H1 (cell line): ENCODE measurements at regions not wholly inside any gene's neighbourhood (a gene's known extent, or its start where the extent isn't known, plus 50 kb on each side); places are given as distances from the start of the nearest gene placed in this dataset.

Experiments
- CTCF ChIA-PET: fragments of 300-600 bp; sonication (Branson Sonifier 250); formaldehyde crosslinking; loops from one replicate; lab custom pipeline; 2021; ENCODE audit not compliant: partially characterized antibody; lab: Charles Lee
- POLR2A ChIA-PET: fragments of 300-600 bp; sonication (Branson Sonifier 250); formaldehyde crosslinking; loops from one replicate; lab custom pipeline; 2021; ENCODE audit warnings: inconsistent platforms; ENCODE audit not compliant: partially characterized antibody; lab: Charles Lee
- DNase-seq, 2 experiments: peaks; one replicate each; pipeline versions ENCODE4 v3.0.0 to v3.0.0-alpha.2; 2010 to 2022; ENCODE audit warnings: low spot score in 2 of 2, low read depth in 1 of 2, mixed read lengths in 1 of 2
- FAIRE-seq: peaks from 2 replicates; lab custom pipeline; 2011; peaks lifted over from hg19 to GRCh38; lab: Jason Lieb, UNC
- H2AFZ ChIP-seq: 2 replicates; pipeline ENCODE4 v1.8.1; 2012; ENCODE audit warnings: low read length, inconsistent platforms
- H2AK5ac ChIP-seq: 2 replicates; pipeline ENCODE4 v1.6.1; 2013; ENCODE audit warnings: low read depth, low read length
- H2BK120ac ChIP-seq: replicated peaks from 2 replicates; pipeline ENCODE3; 2013; ENCODE audit warnings: low read depth, low read length, inconsistent platforms
- H2BK12ac ChIP-seq: 2 replicates; pipeline ENCODE4 v1.6.1; 2013; ENCODE audit warnings: low read depth, low read length
- H2BK15ac ChIP-seq: 2 replicates; pipeline ENCODE4 v1.6.1; 2013; ENCODE audit warnings: low read length
- H2BK20ac ChIP-seq: 2 replicates; pipeline ENCODE4 v1.6.1; 2013; ENCODE audit warnings: low read length
- H2BK5ac ChIP-seq: 2 replicates; pipeline ENCODE4 v1.6.1; 2013; ENCODE audit warnings: low read depth, low read length
- H3K14ac ChIP-seq: 2 replicates; pipeline ENCODE4 v1.6.1; 2013; ENCODE audit warnings: inconsistent platforms; ENCODE audit not compliant: insufficient read length
- H3K18ac ChIP-seq: 2 replicates; pipeline ENCODE4 v1.6.1; 2013; ENCODE audit warnings: low read length; ENCODE audit errors: extremely low read depth
- H3K23ac ChIP-seq: 2 replicates; pipeline ENCODE4 v1.6.1; 2013; ENCODE audit warnings: inconsistent platforms; ENCODE audit not compliant: insufficient read length
- H3K23me2 ChIP-seq: 2 replicates; pipeline ENCODE4 v1.6.1; 2013; ENCODE audit warnings: low read depth, low read length
- H3K27ac ChIP-seq: 2 replicates; pipeline ENCODE4 v1.6.1; 2011; ENCODE audit warnings: low read depth, low read length, inconsistent platforms
- H3K27me3 ChIP-seq, 4 experiments: replicated peaks in 1 of 4; 1 replicate in 1 of 4; 2 replicates in 3 of 4; pipeline versions ENCODE4 v1.6.1 to v1.8.1; 2011 to 2013; ENCODE audit warnings: low read length in 3 of 4, mild to moderate bottlenecking in 3 of 4, inconsistent platforms in 2 of 4, mixed read lengths in 2 of 4, moderate library complexity in 1 of 4; ENCODE audit not compliant: control insufficient read depth in 3 of 4, insufficient read depth in 3 of 4; ENCODE audit errors: extremely low read depth in 1 of 4
- H3K36me3 ChIP-seq, 4 experiments: 2 replicates each; pipeline versions ENCODE4 v1.6.1 to v1.8.1; 2011 to 2013; ENCODE audit warnings: mild to moderate bottlenecking in 4 of 4, low read length in 3 of 4, moderate library complexity in 2 of 4, control low read depth in 1 of 4, inconsistent platforms in 1 of 4; ENCODE audit not compliant: insufficient read depth in 4 of 4, control insufficient read depth in 2 of 4
- H3K4ac ChIP-seq: replicated peaks from 2 replicates; pipeline ENCODE3; 2013; ENCODE audit warnings: low read length, low read depth, mixed read lengths, inconsistent platforms; ENCODE audit not compliant: insufficient read length
- H3K4me1 ChIP-seq, 4 experiments: replicated peaks in 1 of 4; 1 replicate in 1 of 4; 2 replicates in 3 of 4; pipeline versions ENCODE4 v1.6.1 to v1.8.1; 2011 to 2013; ENCODE audit warnings: low read length in 3 of 4, inconsistent platforms in 2 of 4, mixed read lengths in 1 of 4; ENCODE audit not compliant: insufficient read depth in 4 of 4, control insufficient read depth in 3 of 4
- H3K4me2 ChIP-seq, 2 experiments: 2 replicates each; pipeline versions ENCODE4 v1.6.1 to v1.8.1; 2011 to 2013; ENCODE audit warnings: low read depth in 2 of 2, low read length in 2 of 2, control low read depth in 1 of 2, inconsistent platforms in 1 of 2, mild to moderate bottlenecking in 1 of 2; ENCODE audit not compliant: insufficient read depth in 1 of 2
- H3K4me3 ChIP-seq, 4 experiments: fragments of 200-600, 300-600 bp in 1 of 4; sonication (generic), shearing (Covaris generic), sonication (Bioruptor Twin) in 1 of 4; 2 replicates each; pipeline versions ENCODE4 v1.5.1 to v1.8.1; 2011 to 2016; ENCODE audit warnings: low read length in 4 of 4, low read depth in 3 of 4, control low read depth in 2 of 4, inconsistent platforms in 2 of 4, mild to moderate bottlenecking in 2 of 4, mixed read lengths in 1 of 4, moderate library complexity in 1 of 4; ENCODE audit not compliant: insufficient read depth in 2 of 4; ENCODE audit errors: extremely low read depth in 1 of 4
- H3K56ac ChIP-seq: replicated peaks from 2 replicates; pipeline ENCODE3; 2013; ENCODE audit warnings: low read depth, mild to moderate bottlenecking, mixed read lengths, low read length, inconsistent platforms; ENCODE audit not compliant: insufficient read length
- H3K79me1 ChIP-seq: 2 replicates; pipeline ENCODE4 v1.6.1; 2013; ENCODE audit warnings: low read depth, low read length, control low read depth
- H3K79me2 ChIP-seq, 2 experiments: 2 replicates each; pipeline versions ENCODE4 v1.6.1 to v1.8.1; 2012 to 2013; ENCODE audit warnings: low read length in 2 of 2, mild to moderate bottlenecking in 2 of 2, inconsistent platforms in 1 of 2; ENCODE audit not compliant: insufficient read depth in 2 of 2, control insufficient read depth in 1 of 2
- H3K9ac ChIP-seq, 4 experiments: replicated peaks in 1 of 4; 1 replicate in 1 of 4; 2 replicates in 3 of 4; pipeline versions ENCODE4 v1.6.1 to v1.8.1; 2011 to 2013; ENCODE audit warnings: low read depth in 3 of 4, low read length in 3 of 4, control low read depth in 2 of 4, mild to moderate bottlenecking in 2 of 4, moderate library complexity in 2 of 4, inconsistent platforms in 1 of 4; ENCODE audit errors: extremely low read depth in 1 of 4
- H3K9me3 ChIP-seq, 2 experiments: 2 replicates each; pipeline versions ENCODE4 v1.6.1 to v1.8.1; 2012 to 2013; ENCODE audit warnings: mild to moderate bottlenecking in 2 of 2, moderate library complexity in 2 of 2, control low read depth in 1 of 2, inconsistent platforms in 1 of 2, low read depth in 1 of 2, low read length in 1 of 2, mixed read lengths in 1 of 2; ENCODE audit not compliant: insufficient read depth in 2 of 2
- H4K20me1 ChIP-seq, 2 experiments: replicated peaks in 1 of 2; 2 replicates each; pipeline versions ENCODE3 to v1.8.1; 2011 to 2013; ENCODE audit warnings: inconsistent platforms in 2 of 2, low read length in 2 of 2, mild to moderate bottlenecking in 1 of 2; ENCODE audit not compliant: insufficient read depth in 2 of 2, control insufficient read depth in 1 of 2
- H4K5ac ChIP-seq: 2 replicates; pipeline ENCODE4 v1.6.1; 2013; ENCODE audit warnings: low read length, low read depth, mixed read lengths, inconsistent platforms; ENCODE audit not compliant: insufficient read length
- H4K8ac ChIP-seq: 2 replicates; pipeline ENCODE4 v1.8.0; 2013; ENCODE audit warnings: mild to moderate bottlenecking, moderate library complexity, low read length, inconsistent platforms; ENCODE audit not compliant: insufficient read depth; ENCODE audit errors: extremely low read depth
- H4K91ac ChIP-seq: replicated peaks from 2 replicates; pipeline ENCODE3; 2013; ENCODE audit warnings: low read length, mixed read lengths, inconsistent platforms; ENCODE audit not compliant: insufficient read length
- CBX5 ChIP-seq: fragments of 300-800, 300-1000 bp; sonication (generic); IDR thresholded peaks from 2 replicates; pipeline ENCODE4 v1.7.1; 2016; ENCODE audit warnings: antibody characterized with exemption, low read length, low read depth
- CTBP2 ChIP-seq: IDR thresholded peaks from 2 replicates; pipeline ENCODE4 v1.7.0; 2011; ENCODE audit warnings: borderline replicate concordance, mild to moderate bottlenecking, moderate library complexity, mixed read lengths, low read length; ENCODE audit not compliant: insufficient read depth, insufficient read length
- KDM5A ChIP-seq: fragments of 200-600 bp; IDR thresholded peaks from 2 replicates; pipeline ENCODE4 v1.7.1; 2012; ENCODE audit warnings: mild to moderate bottlenecking, low read length, inconsistent platforms, mixed read lengths
- SIN3A ChIP-seq, 2 experiments: IDR thresholded peaks in 1 of 2; conservative IDR thresholded peaks in 1 of 2; 2 replicates each; pipeline ENCODE4 v1.6.1; 2011 to 2012; ENCODE audit warnings: low read length in 2 of 2, improper control_type of control experiment in 1 of 2, low read depth in 1 of 2, mild to moderate bottlenecking in 1 of 2
- SP4 ChIP-seq: IDR thresholded peaks from 2 replicates; pipeline ENCODE4 v1.6.1; 2012; ENCODE audit warnings: low read length, inconsistent platforms
- SRF ChIP-seq: IDR thresholded peaks from 2 replicates; pipeline ENCODE4 v1.6.1; 2011; ENCODE audit warnings: mild to moderate bottlenecking, low read depth, low read length, moderate library complexity
- TAF1 ChIP-seq: IDR thresholded peaks from 2 replicates; pipeline ENCODE4 v1.6.1; 2011; ENCODE audit warnings: mild to moderate bottlenecking, low read depth, low read length
- TCF12 ChIP-seq: IDR thresholded peaks from 2 replicates; pipeline ENCODE4 v1.6.1; 2011; ENCODE audit warnings: low read depth, mild to moderate bottlenecking, low read length
- WGBS, 2 experiments: shearing (Covaris generic) in 1 of 2; methylation state at CpG; one replicate each; pipeline versions ENCODE4 v1.1.6 to v1.1.7; 2013 to 2015; ENCODE audit warnings: low lambda C conversion rate in 2 of 2, mixed read lengths in 2 of 2, inconsistent platforms in 1 of 2, low coverage in 1 of 2, missing lambda C conversion rate in 1 of 2; ENCODE audit not compliant: insufficient replicate concordance in 2 of 2, insufficient coverage in 1 of 2, insufficient read length in 1 of 2; ENCODE audit errors: extremely low coverage in 1 of 2, missing lambda C conversion rate in 1 of 2; 5-methylcytosine and 5-hydroxymethylcytosine counted together

- H3K79me2 ChIP-seq = no peaks in the 10 kb centered on the region
- TF ChIP-seq CBX5 (no peak), TCF12 (no peak), SRF (no peak), TAF1 (no peak), SIN3A (conservative IDR thresholded peaks at IDR 0.05 in 1 of 2, IDR thresholded peaks at IDR 0.05 in 1 of 2; ENCODE audit: low read depth in 1 of 2, low read length in 2 of 2) (no peak), KDM5A (no peak), CTBP2 (no peak), SP4 (no peak)
- TF ChIP-seq, all 59 proteins: peak for 0
- Histone ChIP-seq H2AFZ (no peak overlapping the region), H3K36me3 (no peaks in the 10 kb centered on the region), H3K9me3 (no peaks in the 10 kb centered on the region), H2BK15ac (no peak overlapping the region), H2BK20ac (no peak overlapping the region), H3K14ac (no peak overlapping the region), H3K56ac (no peak overlapping the region), H3K4ac (no peak overlapping the region), H2BK12ac (no peak overlapping the region), H2AK5ac (no peak overlapping the region), H4K5ac (no peak overlapping the region), H3K4me3 (no peak overlapping the region), H3K27me3 (no peaks in the 10 kb centered on the region), H3K4me1 (no peaks in the 10 kb centered on the region), H3K79me1 (no peaks in the 10 kb centered on the region), H3K9ac (no peak overlapping the region), H4K20me1 (no peaks in the 10 kb centered on the region), H2BK120ac (no peak overlapping the region), H2BK5ac (no peak overlapping the region), H3K18ac (no peak overlapping the region), H4K91ac (no peak overlapping the region), H3K27ac (no peak overlapping the region), H3K23me2 (no peaks in the 10 kb centered on the region), H3K4me2 (no peak overlapping the region), H3K23ac (no peak overlapping the region), H4K8ac (no peak overlapping the region)
- FAIRE-seq (no peak), DNase-seq (no peak)
- ChIA-PET POLR2A (no interaction called here), CTCF (interaction anchor here (2.0 kb wide), 1 partner anchor 14 kb away, joined by 5 read pairs; no protein-coding TSS in a partner anchor)
- 85% methylated on average over 2 of the region's 2 CpGs; no CpG with 5 or more reads in 1 of the 2 experiments for WGBS, 2 experiments
Observed at GRCh38 chr7:41786404-41786803, 83.5 kb upstream of the INHBA start.
